Karpas-422 (cell line): ENCODE measurements at regions not wholly inside any gene's neighbourhood (a gene's known extent, or its start where the extent isn't known, plus 50 kb on each side); places are given as distances from the start of the nearest gene placed in this dataset.
"Not testable (repeated sequence)": the region's sequence is repeated elsewhere in the genome, so short reads cannot be mapped to it uniquely, and the experiment has no call there.

Experiments
- DNase-seq: peaks from one replicate; pipeline ENCODE4 v3.0.0-alpha.2; 2015
- H2AFZ ChIP-seq: fragments of 200-600 bp; sonication (generic); 2 replicates; pipeline ENCODE4 v1.6.1; 2014; ENCODE audit warnings: antibody characterized with exemption, low read length, mixed read lengths
- H3K27ac ChIP-seq: fragments of 200-600 bp; sonication (generic); 2 replicates; pipeline ENCODE4 v1.5.1; 2014; ENCODE audit warnings: mild to moderate bottlenecking, low read length, moderate library complexity
- H3K27me3 ChIP-seq: fragments of 200-600 bp; sonication (generic); 2 replicates; pipeline ENCODE4 v1.6.1; 2014; ENCODE audit warnings: low read length, mixed read lengths
- H3K36me3 ChIP-seq: fragments of 200-600 bp; sonication (generic); 2 replicates; pipeline ENCODE4 v1.6.1; 2014; ENCODE audit warnings: low read length, mixed read lengths; ENCODE audit not compliant: insufficient read depth
- H3K4me1 ChIP-seq: fragments of 200-600 bp; sonication (generic); 2 replicates; pipeline ENCODE4 v1.6.1; 2014; ENCODE audit warnings: mild to moderate bottlenecking, low read length, mixed read lengths
- H3K4me2 ChIP-seq: fragments of 200-600 bp; sonication (generic); 2 replicates; pipeline ENCODE4 v1.6.1; 2014; ENCODE audit warnings: low read length, low read depth, mild to moderate bottlenecking; ENCODE audit not compliant: poor library complexity, severe bottlenecking
- H3K4me3 ChIP-seq: fragments of 200-600 bp; sonication (generic); 2 replicates; pipeline ENCODE4 v1.5.1; 2014; ENCODE audit warnings: mild to moderate bottlenecking, antibody characterized with exemption, low read length, mixed read lengths
- H3K79me2 ChIP-seq: fragments of 200-600 bp; sonication (generic); 2 replicates; pipeline ENCODE4 v1.6.1; 2014; ENCODE audit warnings: mild to moderate bottlenecking, low read length, mixed read lengths
- H3K9ac ChIP-seq: fragments of 200-600 bp; sonication (generic); 2 replicates; pipeline ENCODE4 v1.6.0; 2014; ENCODE audit warnings: low read length
- H3K9me2 ChIP-seq: fragments of 200-600 bp; sonication (generic), shearing (Covaris generic); replicated peaks from 2 replicates; pipeline ENCODE4 v1.6.0; 2014; ENCODE audit warnings: mild to moderate bottlenecking, low read length, moderate library complexity; ENCODE audit not compliant: insufficient read depth
- H3K9me3 ChIP-seq: fragments of 300-700, 200-600 bp; sonication (generic); 2 replicates; pipeline ENCODE4 v1.6.1; 2014; ENCODE audit warnings: low read length, mixed read lengths
- H4K20me1 ChIP-seq: fragments of 200-600 bp; sonication (generic); 2 replicates; pipeline ENCODE4 v1.6.1; 2014; ENCODE audit warnings: mild to moderate bottlenecking, antibody characterized with exemption, low read length, low read depth; ENCODE audit not compliant: insufficient read depth

- H3K9ac ChIP-seq = no peak overlapping the region
- no peaks in the 10 kb centered on the region for H3K9me3 ChIP-seq
- no peaks in the 10 kb centered on the region for H3K79me2 ChIP-seq
- H2AFZ ChIP-seq = no peak overlapping the region
- no peaks in the 10 kb centered on the region for H3K4me1 ChIP-seq
- no peaks in the 10 kb centered on the region for H3K36me3 ChIP-seq
- H3K4me3 ChIP-seq = no peak overlapping the region
- DNase-seq = no peak
- no peak overlapping the region for H3K27ac ChIP-seq
- H3K27me3 ChIP-seq = no peaks in the 10 kb centered on the region
- no peaks in the 10 kb centered on the region for H3K9me2 ChIP-seq
- H3K4me2 ChIP-seq = no peak overlapping the region
- no peaks in the 10 kb centered on the region for H4K20me1 ChIP-seq
These were observed 153.8 kb downstream of the KLF8 start for GRCh38 chrX:56385960-56386359.

- Histone ChIP-seq H3K4me1 (no peaks in the 10 kb centered on the region), H3K27ac (no peak overlapping the region), H3K79me2 (no peaks in the 10 kb centered on the region), H3K27me3 (no peaks in the 10 kb centered on the region), H3K4me3 (no peak overlapping the region), H3K9me2 (no peaks in the 10 kb centered on the region), H2AFZ (no peak overlapping the region), H4K20me1 (no peaks in the 10 kb centered on the region), H3K4me2 (no peak overlapping the region), H3K9me3 (no peaks in the 10 kb centered on the region), H3K9ac (no peak overlapping the region), H3K36me3 (no peaks in the 10 kb centered on the region)
- DNase-seq = no peak
These were observed 165.5 kb downstream of the KLF8 start for GRCh38 chrX:56397636-56398035.

GRCh38 chrX:56402207-56402606 lies 161.2 kb upstream of the UBQLN2 start:
- H3K4me3 ChIP-seq = no peak overlapping the region
- H3K36me3 ChIP-seq = no peaks in the 10 kb centered on the region
- H3K27ac ChIP-seq = no peak overlapping the region
- H3K79me2 ChIP-seq = no peaks in the 10 kb centered on the region
- H3K4me1 ChIP-seq = no peaks in the 10 kb centered on the region
- H4K20me1 ChIP-seq = no peaks in the 10 kb centered on the region
- no peak overlapping the region for H3K9ac ChIP-seq
- H2AFZ ChIP-seq = no peak overlapping the region
- no peaks in the 10 kb centered on the region for H3K9me2 ChIP-seq
- no peaks in the 10 kb centered on the region for H3K27me3 ChIP-seq
- DNase-seq = no peak
- no peaks in the 10 kb centered on the region for H3K9me3 ChIP-seq
- H3K4me2 ChIP-seq = no peak overlapping the region

- H3K27ac ChIP-seq = no peak overlapping the region
- H3K4me2 ChIP-seq = no peak overlapping the region
- no peaks in the 10 kb centered on the region for H3K4me1 ChIP-seq
- H3K9me2 ChIP-seq = no peaks in the 10 kb centered on the region
- H2AFZ ChIP-seq = no peak overlapping the region
- H3K9me3 ChIP-seq = no peaks in the 10 kb centered on the region
- H3K4me3 ChIP-seq = no peak overlapping the region
- H3K27me3 ChIP-seq = no peaks in the 10 kb centered on the region
- no peak for DNase-seq
- no peaks in the 10 kb centered on the region for H3K79me2 ChIP-seq
- H4K20me1 ChIP-seq = no peaks in the 10 kb centered on the region
- H3K36me3 ChIP-seq = no peaks in the 10 kb centered on the region
- no peak overlapping the region for H3K9ac ChIP-seq
These were observed 133.8 kb upstream of the UBQLN2 start for GRCh38 chrX:56429581-56429980.

GRCh38 chrX:56451981-56452380 lies 111.4 kb upstream of the UBQLN2 start:
- DNase-seq = not testable (repeated sequence)

GRCh38 chrX:56462389-56462788 lies 101.0 kb upstream of the UBQLN2 start:
- H3K9me3 ChIP-seq = no peaks in the 10 kb centered on the region
- H3K27me3 ChIP-seq = no peaks in the 10 kb centered on the region; the same call in 1 of the 2 replicates
- H3K9me2 ChIP-seq = no peaks in the 10 kb centered on the region
- no peak overlapping the region for H3K4me3 ChIP-seq
- H3K4me2 ChIP-seq = no peak overlapping the region
- no peak overlapping the region for H2AFZ ChIP-seq
- no peaks in the 10 kb centered on the region for H3K36me3 ChIP-seq
- H3K79me2 ChIP-seq = no peaks in the 10 kb centered on the region
- no peak for DNase-seq
- H3K4me1 ChIP-seq = no peaks in the 10 kb centered on the region
- H3K9ac ChIP-seq = no peak overlapping the region
- H3K27ac ChIP-seq = no peak overlapping the region
- H4K20me1 ChIP-seq = no peaks in the 10 kb centered on the region

More at GRCh38 chrX:56451981-56452380, 111.4 kb upstream of the UBQLN2 start:
- not testable (repeated sequence) for H3K9me3 ChIP-seq, H4K20me1 ChIP-seq, H3K9ac ChIP-seq, H3K36me3 ChIP-seq, H3K4me2 ChIP-seq, H3K9me2 ChIP-seq, H2AFZ ChIP-seq, H3K4me1 ChIP-seq, H3K27me3 ChIP-seq, H3K27ac ChIP-seq, H3K79me2 ChIP-seq, H3K4me3 ChIP-seq

GRCh38 chrX:56468441-56468840 lies 95.0 kb upstream of the UBQLN2 start:
- H4K20me1 ChIP-seq = no peaks in the 10 kb centered on the region
- no peaks in the 10 kb centered on the region for H3K79me2 ChIP-seq

GRCh38 chrX:56494923-56495322 lies 68.5 kb upstream of the UBQLN2 start:
- H3K36me3 ChIP-seq, H4K20me1 ChIP-seq, H3K9me3 ChIP-seq, H3K9me2 ChIP-seq, H3K4me1 ChIP-seq, H3K9ac ChIP-seq, DNase-seq, H3K4me2 ChIP-seq, H3K27me3 ChIP-seq, H3K4me3 ChIP-seq, H2AFZ ChIP-seq, H3K27ac ChIP-seq, H3K79me2 ChIP-seq: not testable (repeated sequence)

More at GRCh38 chrX:56468441-56468840, 95.0 kb upstream of the UBQLN2 start:
- Histone ChIP-seq H3K27ac (no peak overlapping the region), H3K9me2 (no peaks in the 10 kb centered on the region), H2AFZ (no peak overlapping the region), H3K36me3 (no peaks in the 10 kb centered on the region), H3K27me3 (no peaks in the 10 kb centered on the region), H3K4me2 (no peak overlapping the region), H3K4me3 (no peak overlapping the region), H3K4me1 (no peaks in the 10 kb centered on the region), H3K9me3 (no peaks in the 10 kb centered on the region), H3K9ac (no peak overlapping the region)
- DNase-seq = no peak

- Histone ChIP-seq H3K9me2 (no peaks in the 10 kb centered on the region), H3K4me2 (no peak overlapping the region), H3K27me3 (no peaks in the 10 kb centered on the region), H3K4me3 (no peak overlapping the region), H4K20me1 (no peaks in the 10 kb centered on the region), H3K9ac (no peak overlapping the region), H3K9me3 (peaks cover 2% of the 10 kb centered on the region; the same call in 1 of the 2 replicates), H3K36me3 (no peaks in the 10 kb centered on the region), H3K4me1 (no peaks in the 10 kb centered on the region), H3K27ac (no peak overlapping the region), H3K79me2 (no peaks in the 10 kb centered on the region), H2AFZ (no peak overlapping the region)
- no peak for DNase-seq
These were observed 64.7 kb upstream of the UBQLN2 start for GRCh38 chrX:56498756-56499155.
